Gastrocnemius medialis (tissue), 4 donors: ENCODE measurements at regions not wholly inside any gene's neighbourhood (a gene's known extent, or its start where the extent isn't known, plus 50 kb on each side); places are given as distances from the start of the nearest gene placed in this dataset.

Source experiments
- POLR2A ChIP-seq, 2 donors: fragments of 450-650 bp; IDR thresholded peaks; one replicate each; pipeline ENCODE4 v1.6.1; 2017; ENCODE audit warnings: antibody characterized with exemption in 2 of 2, mild to moderate bottlenecking in 2 of 2, moderate library complexity in 2 of 2
- TF ChIP-seq, protein P1 (sequence below), 5 experiments: fragments of 450-650 bp in 3 of 5; fragments of 200-600 bp in 2 of 5; sonication (generic) in 2 of 5; IDR thresholded peaks in 4 of 5; conservative IDR thresholded peaks in 1 of 5; 1 replicate in 4 of 5; 2 replicates in 1 of 5; pipeline ENCODE4 v1.5.1; 2016 to 2019; ENCODE audit warnings: antibody characterized with exemption in 5 of 5, mild to moderate bottlenecking in 3 of 5, moderate library complexity in 3 of 5

DNA sequence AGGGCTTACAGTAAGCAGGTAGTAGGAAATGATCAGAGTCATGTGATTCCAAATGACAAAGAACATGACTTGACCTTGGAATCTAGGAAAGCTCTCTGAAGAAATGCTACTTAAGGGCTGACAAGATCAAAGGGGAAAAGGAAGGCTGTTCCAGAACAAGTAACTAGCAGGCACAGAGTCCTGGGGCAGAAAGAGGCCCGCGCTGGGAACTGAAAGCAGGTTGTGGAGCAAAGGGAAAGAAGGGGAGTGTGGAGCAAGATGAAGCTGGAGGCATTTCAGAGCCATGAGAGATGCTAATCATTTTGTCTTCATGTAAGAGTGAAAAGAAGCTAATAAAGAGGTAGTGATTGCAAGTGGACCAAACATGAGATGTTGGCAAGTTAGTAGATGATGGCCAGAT is 397.5 kb downstream of the DTWD2 start:
- TF ChIP-seq, protein P1, sequence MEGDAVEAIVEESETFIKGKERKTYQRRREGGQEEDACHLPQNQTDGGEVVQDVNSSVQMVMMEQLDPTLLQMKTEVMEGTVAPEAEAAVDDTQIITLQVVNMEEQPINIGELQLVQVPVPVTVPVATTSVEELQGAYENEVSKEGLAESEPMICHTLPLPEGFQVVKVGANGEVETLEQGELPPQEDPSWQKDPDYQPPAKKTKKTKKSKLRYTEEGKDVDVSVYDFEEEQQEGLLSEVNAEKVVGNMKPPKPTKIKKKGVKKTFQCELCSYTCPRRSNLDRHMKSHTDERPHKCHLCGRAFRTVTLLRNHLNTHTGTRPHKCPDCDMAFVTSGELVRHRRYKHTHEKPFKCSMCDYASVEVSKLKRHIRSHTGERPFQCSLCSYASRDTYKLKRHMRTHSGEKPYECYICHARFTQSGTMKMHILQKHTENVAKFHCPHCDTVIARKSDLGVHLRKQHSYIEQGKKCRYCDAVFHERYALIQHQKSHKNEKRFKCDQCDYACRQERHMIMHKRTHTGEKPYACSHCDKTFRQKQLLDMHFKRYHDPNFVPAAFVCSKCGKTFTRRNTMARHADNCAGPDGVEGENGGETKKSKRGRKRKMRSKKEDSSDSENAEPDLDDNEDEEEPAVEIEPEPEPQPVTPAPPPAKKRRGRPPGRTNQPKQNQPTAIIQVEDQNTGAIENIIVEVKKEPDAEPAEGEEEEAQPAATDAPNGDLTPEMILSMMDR (IDR thresholded peaks at IDR 0.05 in 4 of 5, conservative IDR thresholded peaks at IDR 0.05 in 1 of 5), result no peak
- TF ChIP-seq POLR2A (IDR thresholded peaks at IDR 0.05), result no peak
